D341Med (cell line): ENCODE measurements at regions not wholly inside any gene's neighbourhood (a gene's known extent, or its start where the extent isn't known, plus 50 kb on each side); places are given as distances from the start of the nearest gene placed in this dataset.
"Not testable (repeated sequence)": the region's sequence is repeated elsewhere in the genome, so short reads cannot be mapped to it uniquely, and the experiment has no call there.

Experiments used
- DNase-seq: peaks from one replicate; pipeline ENCODE4 v3.0.0; 2012; ENCODE audit warnings: low spot score

DNA sequence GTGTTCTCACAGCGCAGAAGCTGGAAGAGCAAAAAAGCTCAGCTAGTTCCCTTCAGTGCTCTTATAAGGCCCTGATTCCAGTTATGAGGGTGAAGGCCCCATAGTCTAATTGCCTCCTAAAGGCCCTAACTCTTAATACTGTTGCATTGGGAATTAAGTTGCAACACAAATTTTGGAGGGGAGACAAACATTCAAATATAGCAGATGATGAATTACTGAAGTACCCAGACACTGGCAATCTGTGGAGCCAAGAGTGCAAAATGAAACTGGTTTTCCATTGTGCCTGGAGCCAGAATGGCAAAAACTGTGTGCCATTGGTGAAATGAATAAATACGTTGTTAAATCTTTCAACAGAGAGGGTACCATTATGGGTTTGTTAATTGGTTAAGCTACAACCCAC lies 356.0 kb downstream of the PPARGC1A start:
- DNase-seq, result no peak

- no peak for DNase-seq
Measured at GRCh38 chr4:23516716-23517115, 373.1 kb downstream of the PPARGC1A start.

- no peak for DNase-seq
Measured at GRCh38 chr4:23504083-23504482, 385.8 kb downstream of the PPARGC1A start.

- no peak for DNase-seq
Measured at GRCh38 chr4:23500894-23501449, 388.9 kb downstream of the PPARGC1A start.

GRCh38 chr4:23485801-23486200 lies 404.0 kb downstream of the PPARGC1A start:
- no peak for DNase-seq

DNA sequence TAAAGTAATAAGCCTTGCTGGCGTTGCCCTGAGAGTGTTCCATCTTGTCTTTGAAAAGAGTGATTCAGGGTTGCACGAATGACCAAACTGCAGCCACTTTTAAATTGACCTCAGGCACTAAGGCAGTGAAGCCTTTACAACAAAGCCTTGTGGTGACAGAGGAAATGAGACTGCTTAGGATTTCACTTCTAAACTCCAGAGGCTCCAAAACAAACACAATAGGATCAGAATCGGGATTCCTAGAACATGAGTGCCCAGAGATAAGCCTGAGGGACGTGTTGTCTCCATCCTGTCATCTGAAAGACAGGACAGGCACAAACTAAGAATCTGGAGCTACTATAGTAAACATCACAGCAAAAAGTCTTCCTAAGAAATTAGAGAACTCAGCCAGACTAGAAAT lies 405.2 kb downstream of the PPARGC1A start:
- DNase-seq, result no peak

GRCh38 chr4:23483320-23483960 lies 406.4 kb downstream of the PPARGC1A start:
- DNase-seq, result no peak

GRCh38 chr4:23481566-23481965 lies 408.3 kb downstream of the PPARGC1A start:
- DNase-seq, result no peak

GRCh38 chr4:23477905-23478304 lies 411.9 kb downstream of the PPARGC1A start:
- DNase-seq, result no peak

GRCh38 chr4:23476515-23477090 lies 413.2 kb downstream of the PPARGC1A start:
- DNase-seq, result no peak

DNA sequence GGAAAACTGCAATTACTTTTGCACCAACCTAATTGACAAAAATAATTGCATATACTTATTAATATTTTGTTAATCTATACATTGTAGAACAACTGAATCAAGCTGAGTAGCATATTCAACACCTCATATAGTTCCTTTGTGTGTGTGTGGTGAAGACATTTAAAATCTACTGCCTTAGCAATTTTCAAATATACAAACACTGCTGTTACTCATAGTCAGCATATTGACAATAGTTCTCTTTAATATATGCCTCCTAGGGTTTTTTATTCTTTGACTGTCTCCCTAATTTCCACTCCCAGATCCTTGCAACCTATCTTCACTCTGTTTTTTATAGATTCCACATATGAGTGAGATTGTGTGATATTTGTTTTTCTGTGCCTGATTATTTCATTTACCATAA lies 426.8 kb downstream of the PPARGC1A start:
- no peak for DNase-seq

- DNase-seq, result no peak
Measured at GRCh38 chr4:23458054-23458453, 431.8 kb downstream of the PPARGC1A start.

DNA sequence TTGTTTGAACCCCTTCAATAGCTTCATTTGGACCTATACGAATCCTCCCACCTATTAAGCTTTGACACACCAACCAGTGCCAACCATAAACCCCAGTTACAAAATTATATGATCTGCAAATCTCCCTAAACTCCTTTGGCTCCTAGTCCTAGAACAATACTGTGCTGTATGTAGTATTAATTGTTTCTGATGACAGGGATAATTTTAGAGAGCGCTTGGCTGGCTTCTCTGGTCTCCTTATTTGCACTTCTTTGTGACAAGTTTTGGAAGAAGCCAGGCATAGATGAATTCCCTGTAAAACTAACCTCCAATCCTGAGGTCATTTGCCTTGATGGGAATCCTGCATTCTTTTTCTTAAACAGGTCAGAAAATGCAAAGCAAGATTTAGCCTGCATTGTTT lies 433.0 kb downstream of the PPARGC1A start:
- DNase-seq, result no peak

DNA sequence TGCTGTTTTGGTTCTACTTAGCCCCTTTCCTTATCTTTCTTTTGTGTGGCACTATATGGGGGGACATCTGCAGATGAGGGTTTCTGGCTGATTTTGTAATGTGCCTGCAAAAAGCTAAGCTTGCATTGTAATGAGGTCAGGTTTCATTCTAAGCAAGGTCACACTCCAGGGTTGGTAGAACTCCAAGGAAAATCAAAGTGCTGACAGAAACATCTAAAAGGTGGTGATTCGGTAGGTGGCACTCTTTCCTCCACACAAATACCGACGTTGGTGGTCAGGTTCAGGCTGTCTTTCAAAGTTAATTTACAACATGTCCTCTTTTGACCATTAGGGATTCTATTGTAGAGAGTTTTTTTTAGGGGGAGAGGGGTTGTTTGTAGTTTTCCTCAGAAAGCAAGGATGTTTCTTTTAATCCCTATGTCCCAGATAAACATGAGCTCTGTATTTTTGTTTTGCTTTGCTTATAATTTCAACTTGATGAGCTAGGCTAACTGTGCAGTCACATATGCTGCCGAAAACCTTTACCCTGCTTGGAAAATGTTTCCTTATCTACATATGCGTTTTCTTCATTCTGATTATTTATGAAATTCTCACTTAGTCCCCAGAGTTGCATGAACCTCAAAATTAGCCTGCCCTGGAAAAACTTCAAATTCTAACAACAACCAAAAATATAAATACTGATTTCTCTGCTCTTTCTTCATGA lies 434.2 kb downstream of the PPARGC1A start:
- no peak for DNase-seq

GRCh38 chr4:23441530-23442069 lies 448.2 kb downstream of the PPARGC1A start:
- no peak for DNase-seq

DNA sequence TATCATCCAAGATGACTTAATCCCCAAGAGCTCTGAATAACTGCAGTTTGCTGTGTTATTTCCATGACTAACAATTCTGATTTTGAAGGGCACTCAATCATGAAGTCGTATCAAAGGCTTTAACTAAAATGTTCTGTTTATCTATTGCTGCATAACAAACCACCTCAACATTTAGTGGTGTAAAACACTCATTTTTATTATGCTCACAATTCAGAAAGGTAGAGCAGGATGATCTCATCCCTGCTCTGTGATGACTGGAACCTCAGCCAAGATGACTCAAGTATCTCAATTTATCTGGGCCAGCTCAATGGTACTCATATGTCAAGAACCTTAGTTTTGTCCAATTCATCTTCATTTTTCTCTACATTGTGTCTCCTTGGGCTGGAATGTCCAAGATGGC lies 451.1 kb downstream of the PPARGC1A start:
- no peak for DNase-seq

DNA sequence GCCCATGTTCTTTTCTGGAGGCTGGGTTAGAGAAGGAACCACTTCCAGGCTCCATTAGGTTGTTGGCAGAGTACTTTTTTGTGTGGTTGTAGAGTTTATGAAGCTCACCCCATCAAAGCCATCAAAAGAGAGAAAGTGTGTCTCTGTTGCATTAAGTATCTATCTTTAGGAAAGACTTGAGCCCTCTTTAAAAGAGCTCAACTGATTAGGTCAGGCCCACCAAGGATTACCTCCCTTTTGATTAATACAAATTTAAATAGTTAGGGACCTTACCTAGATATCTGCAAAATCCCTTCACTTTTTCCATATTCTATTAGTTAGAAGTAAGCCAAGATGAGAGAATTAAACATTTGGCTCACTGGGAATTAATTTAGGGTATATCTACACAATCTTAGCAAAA lies 460.4 kb downstream of the PPARGC1A start:
- no peak for DNase-seq

DNA sequence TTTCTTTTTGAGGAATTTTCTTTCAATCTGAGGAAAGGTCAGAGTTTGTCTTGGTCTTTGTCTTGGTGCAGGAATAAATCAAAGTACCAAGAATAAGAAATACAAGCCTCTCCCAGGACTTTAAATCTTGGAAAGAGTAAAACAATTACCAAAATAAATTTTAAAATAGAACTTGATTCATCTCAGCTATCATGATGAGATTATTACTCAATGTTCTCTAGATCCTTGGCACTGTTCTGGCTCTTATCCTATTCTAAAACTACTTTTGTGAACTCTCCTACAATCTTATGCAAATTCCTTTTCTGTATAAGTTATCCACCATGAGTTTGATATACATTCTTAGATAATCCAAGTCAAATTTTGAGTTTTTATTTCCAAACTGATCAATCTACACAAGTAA lies 464.3 kb downstream of the PPARGC1A start:
- no peak for DNase-seq

DNA sequence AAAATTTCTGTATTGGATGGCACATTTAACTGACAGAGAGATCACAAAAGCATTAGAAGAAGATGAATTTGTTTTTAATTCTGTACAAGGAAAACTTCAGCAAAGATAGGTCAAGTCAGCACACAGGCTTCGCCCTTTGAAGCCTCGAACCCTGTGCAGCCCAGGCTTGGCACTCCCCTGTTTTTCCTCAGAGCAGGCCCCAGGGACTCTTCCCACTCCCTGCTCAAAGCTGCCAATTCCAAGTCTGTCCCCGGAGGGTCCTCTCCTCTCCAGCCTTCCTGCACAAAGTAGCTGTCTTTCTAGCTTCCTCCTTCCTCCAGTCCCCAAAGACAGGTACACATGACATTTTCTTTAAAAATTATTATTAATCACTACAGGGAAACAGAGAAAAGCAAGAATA lies 466.3 kb downstream of the PPARGC1A start:
- DNase-seq, result no peak

- DNase-seq, result no peak
Measured at GRCh38 chr4:23422878-23423277, 467.0 kb downstream of the PPARGC1A start.

- no peak for DNase-seq
Measured at GRCh38 chr4:23413631-23414030, 476.2 kb downstream of the PPARGC1A start.

GRCh38 chr4:23412701-23413100 lies 477.1 kb downstream of the PPARGC1A start:
- no peak for DNase-seq

GRCh38 chr4:23408913-23409312 lies 480.9 kb downstream of the PPARGC1A start:
- not testable (repeated sequence) for DNase-seq
